Vagina (tissue), 2 donors: ENCODE measurements at regions not wholly inside any gene's neighbourhood (a gene's known extent, or its start where the extent isn't known, plus 50 kb on each side); places are given as distances from the start of the nearest gene placed in this dataset.

ENCODE experiments used
- DNase-seq, 2 donors: peaks; one replicate each; pipeline ENCODE4 v3.0.0-alpha.2; 2017; ENCODE audit errors: extremely low spot score in 2 of 2
- H3K27ac ChIP-seq: fragments of 200-600 bp; sonication (generic); one replicate; pipeline ENCODE4 v1.5.1; 2019
- H3K27me3 ChIP-seq: fragments of 200-600 bp; sonication (generic); one replicate; pipeline ENCODE4 v1.5.1; 2019
- H3K36me3 ChIP-seq, 2 donors: fragments of 200-600 bp; sonication (generic); one replicate each; pipeline ENCODE4 v1.5.1; 2017 to 2019
- H3K4me1 ChIP-seq: fragments of 200-600 bp; sonication (generic); one replicate; pipeline ENCODE4 v1.5.1; 2019
- H3K4me3 ChIP-seq, 2 donors: fragments of 200-600 bp; sonication (generic); 1 replicate in 1 of 2; 2 replicates in 1 of 2; pipeline ENCODE4 v1.5.1; 2016 to 2019
- H3K9me3 ChIP-seq: fragments of 200-600 bp; sonication (generic); one replicate; pipeline ENCODE4 v1.5.1; 2019
- CTCF ChIP-seq, 3 experiments: fragments of 450-650 bp in 2 of 3; fragments of 200-600 bp in 1 of 3; sonication (generic) in 1 of 3; IDR thresholded peaks; one replicate each; pipeline ENCODE4 v1.5.1; 2017 to 2019; ENCODE audit warnings: antibody characterized with exemption in 3 of 3, mild to moderate bottlenecking in 2 of 3, moderate library complexity in 2 of 3
- POLR2A ChIP-seq, 2 donors: fragments of 450-650 bp; IDR thresholded peaks; one replicate each; pipeline ENCODE4 v1.6.1; 2017; ENCODE audit warnings: antibody characterized with exemption in 2 of 2, mild to moderate bottlenecking in 2 of 2, moderate library complexity in 2 of 2
- POLR2AphosphoS5 ChIP-seq, 2 donors: sonication (generic); formaldehyde crosslinking; IDR thresholded peaks; one replicate each; pipeline ENCODE4 v1.9.0; 2017; ENCODE audit warnings: antibody characterized with exemption in 2 of 2, mild to moderate bottlenecking in 2 of 2, low read depth in 1 of 2; ENCODE audit not compliant: insufficient read depth in 1 of 2
- intact Hi-C: fragments of 100-400 bp; cut with DNase I; formaldehyde crosslinking; loops from one replicate; pipeline ENCODE4 v1.15.1; 2023

- intact Hi-C loops, result no loop called here
- H3K27ac ChIP-seq, result no peak overlapping the region
- no peaks in the 10 kb centered on the region for H3K4me1 ChIP-seq
- H3K9me3 ChIP-seq, result no peaks in the 10 kb centered on the region
- H3K4me3 ChIP-seq, result no peak overlapping the region
- TF ChIP-seq POLR2A (IDR thresholded peaks at IDR 0.05) (no peak), CTCF (IDR thresholded peaks at IDR 0.05) (no peak), POLR2AphosphoS5 (IDR thresholded peaks at IDR 0.05; ENCODE audit: insufficient read depth in 1 of 2, low read depth in 1 of 2) (no peak)
- no peaks in the 10 kb centered on the region for H3K36me3 ChIP-seq
- DNase-seq, result no peak
- H3K27me3 ChIP-seq, result no peaks in the 10 kb centered on the region
These were observed 81.6 kb upstream of the ZNF521 start for GRCh38 chr18:25433590-25433989.

GRCh38 chr18:25425024-25425423 is 73.1 kb upstream of the ZNF521 start:
- Histone ChIP-seq H3K27me3 (no peaks in the 10 kb centered on the region), H3K27ac (no peak overlapping the region), H3K36me3 (no peaks in the 10 kb centered on the region), H3K4me1 (no peaks in the 10 kb centered on the region), H3K4me3 (no peak overlapping the region), H3K9me3 (no peaks in the 10 kb centered on the region)
- intact Hi-C loops, result no loop called here
- DNase-seq, result no peak
- TF ChIP-seq POLR2AphosphoS5 (IDR thresholded peaks at IDR 0.05; ENCODE audit: insufficient read depth in 1 of 2, low read depth in 1 of 2), result no peak
- TF ChIP-seq POLR2A (IDR thresholded peaks at IDR 0.05), result no peak

- Histone ChIP-seq H3K27me3 (no peaks in the 10 kb centered on the region), H3K4me1 (no peaks in the 10 kb centered on the region), H3K27ac (no peak overlapping the region), H3K9me3 (no peaks in the 10 kb centered on the region), H3K4me3 (no peak overlapping the region), H3K36me3 (no peaks in the 10 kb centered on the region)
- intact Hi-C loops, result no loop called here
- DNase-seq, result no peak
- TF ChIP-seq CTCF (IDR thresholded peaks at IDR 0.05) (no peak), POLR2AphosphoS5 (IDR thresholded peaks at IDR 0.05; ENCODE audit: insufficient read depth in 1 of 2, low read depth in 1 of 2) (no peak), POLR2A (IDR thresholded peaks at IDR 0.05) (no peak)
These were observed 71.8 kb upstream of the ZNF521 start for GRCh38 chr18:25423760-25424159.

- no peak for TF ChIP-seq CTCF (IDR thresholded peaks at IDR 0.05)
- TF ChIP-seq POLR2AphosphoS5 (IDR thresholded peaks at IDR 0.05; ENCODE audit: insufficient read depth in 1 of 2, low read depth in 1 of 2), result no peak
- TF ChIP-seq POLR2A (IDR thresholded peaks at IDR 0.05), result no peak
- Histone ChIP-seq H3K4me3 (no peak overlapping the region), H3K9me3 (no peaks in the 10 kb centered on the region), H3K27ac (no peak overlapping the region), H3K36me3 (no peaks in the 10 kb centered on the region), H3K27me3 (no peaks in the 10 kb centered on the region), H3K4me1 (no peaks in the 10 kb centered on the region)
- no peak for DNase-seq
- intact Hi-C loops, result no loop called here
These were observed 71.3 kb upstream of the ZNF521 start for GRCh38 chr18:25423267-25423666.

DNA sequence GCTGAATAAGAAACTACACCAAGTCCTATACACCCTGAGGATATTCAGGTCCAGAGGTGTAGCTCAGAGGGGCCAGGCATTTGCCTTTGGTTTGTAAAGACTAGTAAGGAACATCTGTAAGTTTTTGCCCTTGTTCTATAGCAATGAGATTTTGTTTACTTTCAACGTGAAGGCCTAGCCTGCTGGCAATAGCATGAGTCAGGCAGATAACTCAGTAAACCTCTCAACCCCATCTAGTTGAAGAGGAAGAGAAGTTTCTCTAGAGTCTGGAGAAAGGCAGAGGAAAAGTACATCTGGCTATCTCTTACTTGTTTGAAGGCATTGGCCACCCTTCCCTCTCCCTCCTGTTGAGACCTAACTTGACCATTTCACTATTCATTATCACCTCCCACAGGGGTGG is 70.3 kb upstream of the ZNF521 start:
- no peak overlapping the region for H3K4me3 ChIP-seq
- no peak for TF ChIP-seq CTCF (IDR thresholded peaks at IDR 0.05)
- TF ChIP-seq POLR2A (IDR thresholded peaks at IDR 0.05), result no peak
- TF ChIP-seq POLR2AphosphoS5 (IDR thresholded peaks at IDR 0.05; ENCODE audit: insufficient read depth in 1 of 2, low read depth in 1 of 2), result no peak
- H3K27me3 ChIP-seq, result no peaks in the 10 kb centered on the region
- H3K36me3 ChIP-seq, result no peaks in the 10 kb centered on the region
- no peak for DNase-seq
- no peaks in the 10 kb centered on the region for H3K9me3 ChIP-seq
- H3K4me1 ChIP-seq, result no peaks in the 10 kb centered on the region
- no peak overlapping the region for H3K27ac ChIP-seq
- intact Hi-C loops, result no loop called here
